Ishikawa (cell line): ENCODE measurements at regions not wholly inside any gene's neighbourhood (a gene's known extent, or its start where the extent isn't known, plus 50 kb on each side); places are given as distances from the start of the nearest gene placed in this dataset.

Experiments used
- CEBPB ChIP-seq: IDR thresholded peaks from 2 replicates; pipeline ENCODE4 v1.6.1; 2012
- EP300 ChIP-seq: IDR thresholded peaks from 2 replicates; pipeline ENCODE4 v1.6.1; 2012; ENCODE audit warnings: borderline replicate concordance
- FOXM1 ChIP-seq: IDR thresholded peaks from 2 replicates; pipeline ENCODE4 v1.6.1; 2012; ENCODE audit warnings: low read depth, borderline replicate concordance
- RAD21 ChIP-seq: IDR thresholded peaks from 2 replicates; pipeline ENCODE4 v1.6.1; 2012; ENCODE audit warnings: low read depth

DNA sequence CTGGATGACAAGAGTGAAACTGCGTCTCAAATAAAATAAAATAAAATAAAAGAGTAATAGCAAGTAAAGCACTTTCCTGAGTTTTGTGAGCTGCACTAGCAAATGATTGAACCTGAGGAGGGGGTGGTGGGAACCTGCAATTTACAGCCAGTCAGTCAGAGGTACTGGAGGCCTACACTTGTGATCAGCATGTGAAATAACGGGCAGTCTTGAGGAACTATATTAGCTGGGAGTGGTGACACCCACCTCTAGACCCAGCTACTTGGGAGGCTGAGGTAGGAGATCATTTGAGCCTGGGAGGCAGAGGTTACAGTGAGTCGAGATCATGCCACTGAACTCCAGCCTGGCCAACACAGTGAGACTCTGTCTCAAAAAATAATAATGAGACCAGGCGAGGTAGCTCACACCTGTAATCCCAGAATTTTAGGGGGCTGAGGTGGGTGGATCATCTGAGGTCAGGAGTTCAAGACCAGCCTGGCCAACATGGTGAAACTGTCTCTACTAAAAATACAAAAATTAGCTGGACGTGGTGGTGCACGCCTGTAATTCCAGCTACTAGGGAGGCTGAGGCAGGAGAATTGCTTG, 537.1 kb upstream of the HTR2C start:
- no peak for TF ChIP-seq FOXM1
- no peak for TF ChIP-seq RAD21
- TF ChIP-seq CEBPB: no peak
- TF ChIP-seq EP300: no peak
